T47D (cell line): ENCODE measurements at regions not wholly inside any gene's neighbourhood (a gene's known extent, or its start where the extent isn't known, plus 50 kb on each side); places are given as distances from the start of the nearest gene placed in this dataset.
"Not testable (repeated sequence)": the region's sequence is repeated elsewhere in the genome, so short reads cannot be mapped to it uniquely, and the experiment has no call there.

Experiments
- DNase-seq, 2 experiments: peaks; one replicate each; pipeline versions ENCODE4 v3.0.0 to v3.0.0-alpha.2; 2011 to 2012; ENCODE audit warnings: low read depth in 1 of 2, low spot score in 1 of 2
- JUND ChIP-seq: IDR thresholded peaks from 2 replicates; pipeline ENCODE4 v1.6.1; 2012; ENCODE audit warnings: low read depth
- in situ Hi-C: cut with HindIII; loops from 2 replicates; pipeline ENCODE4 v1.10.0; 2016; ENCODE audit warnings: low sequenced_read_pairs, low pct_unique_long_range_greater_than_20kb

DNA sequence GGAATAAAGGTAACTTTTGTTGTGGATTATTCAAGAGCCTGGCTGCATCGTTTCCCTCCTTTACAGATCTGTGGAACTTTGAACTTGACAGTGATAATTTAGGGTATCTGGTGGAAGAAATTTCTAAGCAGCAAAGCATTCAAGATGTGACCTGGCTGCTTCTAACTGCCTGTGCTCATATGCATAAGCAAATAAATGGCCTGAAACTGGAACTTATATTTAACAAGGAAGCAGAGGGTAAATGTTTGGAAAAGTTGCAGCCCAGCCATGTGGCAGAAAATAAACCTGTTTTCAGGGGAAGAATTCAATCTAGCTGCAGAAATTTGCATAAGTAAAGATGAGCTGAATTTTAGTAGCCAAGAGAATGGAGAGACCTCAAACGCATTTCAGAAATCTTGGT, 173.5 kb downstream of the C6orf118 start:
- no peak for TF ChIP-seq JUND
- no peak for DNase-seq
- in situ Hi-C loops, result no loop called here

DNA sequence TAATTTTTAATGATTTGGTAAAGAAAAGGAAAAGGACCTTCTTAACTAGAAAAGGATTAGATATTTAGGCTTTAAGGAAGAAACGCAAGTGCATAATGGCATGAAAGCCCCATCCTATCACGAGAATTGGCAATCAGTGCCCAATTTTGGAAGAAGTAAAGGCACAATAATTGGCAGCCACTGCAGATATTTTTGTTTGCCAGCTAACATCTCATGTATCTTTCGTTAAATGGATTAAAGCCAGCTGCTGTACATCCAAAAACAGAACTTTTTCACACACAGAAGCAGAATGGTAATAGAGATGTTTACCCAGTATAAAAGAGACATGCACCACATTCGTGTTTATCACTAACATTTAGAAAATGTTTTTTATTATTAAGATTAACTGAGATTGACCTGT, 180.3 kb downstream of the C6orf118 start:
- no peak for TF ChIP-seq JUND
- in situ Hi-C loops, result no loop called here
- no peak for DNase-seq

DNA sequence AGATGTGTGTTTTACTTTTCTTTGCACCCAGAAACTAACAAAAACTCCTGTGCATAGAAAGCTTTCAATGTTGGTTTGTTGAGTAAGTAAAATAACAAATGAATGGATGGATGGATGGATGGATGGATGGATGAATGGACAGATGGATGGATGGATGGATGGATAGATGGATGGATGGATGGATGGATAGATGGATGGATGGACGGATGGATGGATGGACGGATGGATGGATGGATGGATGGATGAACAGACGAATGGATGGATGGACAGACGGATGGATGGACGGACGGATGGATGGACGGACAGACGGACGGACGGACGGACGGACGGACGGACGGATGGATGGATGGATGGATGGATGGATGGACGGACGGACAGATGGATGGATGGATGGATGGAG, 181.7 kb downstream of the C6orf118 start:
- DNase-seq, in situ Hi-C loops: not testable (repeated sequence)

DNA sequence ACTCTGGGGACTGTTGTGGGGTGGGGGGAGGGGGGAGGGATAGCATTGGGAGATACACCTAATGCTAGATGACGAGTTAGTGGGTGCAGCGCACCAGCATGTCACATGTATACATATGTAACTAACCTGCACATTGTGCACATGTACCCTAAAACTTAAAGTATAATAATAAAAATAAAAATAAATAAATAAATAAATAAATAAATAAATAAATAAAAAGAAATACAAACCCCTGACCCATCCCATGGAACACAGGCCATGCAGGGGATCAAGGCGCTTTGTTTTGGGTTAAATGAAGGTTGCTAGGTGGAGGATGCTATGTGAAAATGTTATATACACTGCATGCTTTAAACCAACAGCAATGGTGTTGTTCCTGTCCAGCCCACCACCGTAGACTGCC, 184.7 kb downstream of the C6orf118 start:
- DNase-seq, in situ Hi-C loops: not testable (repeated sequence)

DNA sequence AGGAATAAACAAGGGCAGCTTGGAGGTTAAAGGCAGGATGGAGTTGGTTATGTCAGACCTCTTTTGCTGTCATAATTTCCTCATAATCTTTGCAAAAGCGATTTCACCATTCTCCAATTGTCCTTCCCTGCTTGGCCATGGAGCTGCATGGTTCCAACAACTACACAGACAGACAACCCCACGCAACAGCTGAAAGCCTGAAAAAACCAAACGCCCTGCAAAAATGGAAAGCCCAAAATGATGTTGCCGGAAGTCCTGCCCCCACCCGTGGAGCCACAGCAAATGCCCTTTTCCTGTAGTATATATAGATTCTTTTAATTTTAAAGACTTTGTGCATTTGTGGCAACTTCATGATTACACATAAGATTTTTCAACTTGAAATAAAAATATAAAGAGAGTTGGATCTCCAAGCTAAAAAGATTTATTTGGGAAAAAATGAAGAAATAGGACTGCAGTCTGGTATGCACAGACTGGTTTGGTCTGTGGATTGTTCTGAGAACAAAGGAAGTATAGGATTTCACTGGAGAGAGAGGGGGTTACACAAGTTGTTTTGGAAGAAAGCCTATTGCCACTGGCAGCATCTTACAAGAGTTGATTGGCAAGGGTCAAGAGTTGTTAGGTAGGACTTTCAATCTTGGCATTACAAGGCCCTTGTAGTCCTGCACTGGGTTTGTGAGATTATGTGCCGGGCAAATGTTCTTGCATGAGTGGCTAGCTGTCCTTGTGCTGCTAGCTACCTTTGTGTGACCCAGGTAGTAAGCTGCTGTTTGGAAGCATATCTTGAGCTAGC, 190.0 kb downstream of the C6orf118 start:
- in situ Hi-C loops, result no loop called here
- DNase-seq, result no peak
- TF ChIP-seq JUND, result no peak

DNA sequence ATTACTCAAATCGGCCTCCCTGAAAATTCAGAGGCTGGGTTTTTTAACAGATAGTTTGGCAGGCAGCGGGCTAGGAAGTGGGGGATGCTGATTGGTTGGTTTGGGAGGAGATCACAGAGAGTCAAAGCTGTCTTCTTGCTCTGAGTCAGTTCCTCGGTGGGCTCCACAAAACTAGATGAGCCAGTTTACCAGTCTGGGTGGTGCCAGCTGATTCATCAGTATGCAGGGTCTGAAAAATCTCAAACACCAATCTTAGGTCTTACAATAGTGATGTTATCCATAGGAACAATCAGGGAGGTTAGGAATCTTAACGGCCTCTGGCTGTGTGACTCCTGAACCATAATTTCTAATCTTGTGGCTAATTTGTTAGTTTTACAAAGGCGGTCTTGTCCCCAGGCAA, 190.7 kb downstream of the C6orf118 start:
- in situ Hi-C loops, result no loop called here
- DNase-seq, result no peak
- TF ChIP-seq JUND, result no peak

DNA sequence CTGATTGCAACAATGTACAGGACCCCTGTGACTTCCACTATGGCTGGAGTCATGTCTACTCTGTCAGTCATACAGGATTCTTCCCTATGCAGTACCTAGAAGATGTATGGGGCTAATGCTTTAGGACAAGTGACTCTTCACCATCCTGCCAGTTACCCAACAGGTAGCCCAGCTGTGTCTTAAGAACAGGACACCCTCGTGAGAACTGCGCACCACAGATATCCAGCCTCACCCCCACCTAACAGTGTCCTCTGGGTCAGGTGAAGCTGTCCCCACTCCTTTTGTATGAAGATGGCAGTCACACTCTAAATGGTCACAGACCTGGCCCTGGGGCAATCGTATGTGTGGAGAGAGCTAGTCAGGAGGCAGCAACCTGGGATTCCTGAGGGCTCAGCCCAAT, 191.6 kb downstream of the C6orf118 start:
- no peak for TF ChIP-seq JUND
- no peak for DNase-seq
- in situ Hi-C loops, result no loop called here

DNA sequence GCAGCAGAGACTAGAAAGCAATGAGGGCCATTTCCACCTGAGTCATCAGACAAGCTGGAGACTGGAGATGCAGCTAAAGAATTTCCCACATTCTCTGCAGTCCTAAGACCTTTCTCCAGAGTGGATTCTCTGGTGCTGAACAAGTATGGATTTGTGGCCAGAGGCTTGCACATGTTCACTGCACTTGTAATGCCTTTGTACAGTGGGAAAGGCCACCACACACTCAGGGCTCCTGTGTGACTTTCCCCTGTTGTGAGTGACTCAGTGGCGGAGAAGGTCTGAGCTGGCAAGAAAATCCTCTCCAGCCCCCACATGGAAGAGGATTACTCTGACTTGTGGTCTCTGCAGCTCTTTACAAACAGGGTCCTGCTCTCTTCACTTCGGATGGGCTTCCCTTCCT, 192.3 kb downstream of the C6orf118 start:
- in situ Hi-C loops, result no loop called here
- no peak for DNase-seq
- TF ChIP-seq JUND, result no peak

DNA sequence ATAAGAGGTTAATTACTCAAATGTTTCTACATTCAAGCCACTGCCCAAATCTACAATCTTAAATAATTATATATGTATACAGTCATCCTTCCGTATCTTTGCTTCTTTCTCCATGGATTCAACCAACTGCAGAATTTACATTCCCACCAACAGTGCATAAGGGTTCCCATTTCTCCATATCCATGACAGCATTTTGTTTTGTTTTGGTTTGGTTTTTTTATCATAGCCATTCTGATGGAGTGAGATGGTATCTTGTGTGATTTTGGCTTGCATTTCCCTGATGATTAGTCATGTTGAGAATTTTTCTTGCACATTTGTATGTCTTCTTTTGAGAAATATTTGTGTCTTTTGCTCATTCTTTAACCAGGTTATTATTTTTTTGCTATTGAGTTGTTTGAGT, 198.5 kb downstream of the C6orf118 start:
- TF ChIP-seq JUND, result no peak
- in situ Hi-C loops, result no loop called here
- DNase-seq, result no peak

DNA sequence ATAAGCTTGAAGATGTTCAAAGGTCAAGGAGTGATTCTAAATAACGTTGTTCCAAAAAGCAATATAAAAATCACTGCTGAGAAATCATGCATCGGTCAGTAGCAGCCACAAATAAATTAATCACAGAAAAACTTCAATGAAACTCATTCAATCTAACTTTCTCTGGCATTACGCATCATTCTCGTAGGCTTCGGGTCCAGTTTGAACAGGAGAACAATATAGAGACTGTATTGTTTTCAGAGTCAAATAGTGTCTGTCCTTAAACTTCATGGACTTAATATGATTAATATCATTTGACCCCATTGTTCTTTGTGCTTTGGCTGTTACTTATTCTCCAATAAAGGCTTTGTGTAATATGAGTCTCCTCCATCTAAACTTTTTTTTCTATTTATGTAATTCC, 200.4 kb downstream of the C6orf118 start:
- in situ Hi-C loops, result no loop called here
- no peak for DNase-seq
- TF ChIP-seq JUND, result no peak

DNA sequence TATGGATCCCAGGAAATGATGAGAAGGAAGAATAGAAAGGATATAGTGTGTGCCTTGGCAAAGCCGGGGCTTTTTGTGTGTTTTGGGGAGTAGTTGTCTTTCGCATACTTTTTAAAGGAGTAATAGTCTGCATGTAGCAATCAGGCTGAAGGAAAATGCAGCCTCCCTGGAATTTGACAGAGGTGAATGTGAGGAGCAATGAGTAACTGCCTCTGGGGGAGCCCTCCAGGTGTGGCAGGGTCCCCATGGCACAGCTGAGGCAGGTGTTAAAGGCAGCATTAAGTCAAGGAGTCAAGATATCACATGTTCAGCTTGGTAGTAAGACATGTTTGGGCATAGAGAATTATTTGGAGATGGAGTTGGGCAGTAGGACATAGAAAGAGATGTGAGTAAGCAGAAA, 203.1 kb downstream of the C6orf118 start:
- in situ Hi-C loops, result no loop called here
- no peak for TF ChIP-seq JUND
- no peak for DNase-seq

DNA sequence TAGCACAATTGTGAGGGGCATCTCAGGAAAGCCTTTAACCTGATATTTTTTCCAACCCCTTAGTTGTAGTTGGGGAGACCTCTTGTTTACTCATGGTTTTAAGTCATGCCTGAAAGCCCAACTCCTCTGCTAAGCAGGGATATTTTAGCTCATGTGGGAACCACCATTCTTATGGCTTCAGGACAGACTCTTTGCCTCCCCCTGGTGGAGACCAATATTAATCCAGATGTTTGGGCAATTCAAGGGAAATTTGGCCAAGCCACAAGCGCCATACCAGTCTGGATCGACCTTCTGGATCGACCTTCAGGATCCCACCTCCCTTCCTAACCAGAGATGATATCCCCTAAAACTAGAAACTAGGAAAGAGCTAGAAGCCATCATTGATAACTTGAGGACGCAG, 211.2 kb downstream of the C6orf118 start:
- no peak for DNase-seq
- no peak for TF ChIP-seq JUND

DNA sequence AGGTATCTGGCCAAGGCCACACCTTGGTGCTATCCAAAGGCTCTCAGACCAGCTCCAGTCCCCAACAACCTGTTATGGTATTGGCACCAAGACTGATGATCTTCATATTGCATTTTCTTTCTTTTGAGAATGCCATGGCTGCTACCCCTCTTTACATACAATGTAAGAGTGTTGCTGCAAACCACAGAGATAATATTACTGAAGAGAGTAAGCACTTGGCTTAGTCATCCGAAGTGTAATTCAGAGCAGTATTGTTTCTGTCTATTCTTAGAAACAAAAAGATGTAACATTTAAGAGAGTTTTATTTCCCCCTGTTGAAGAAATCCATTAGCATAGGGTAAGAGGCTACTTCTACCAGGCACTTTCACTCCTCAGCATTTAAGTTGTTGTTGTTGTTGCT, 212.5 kb downstream of the C6orf118 start:
- no peak for TF ChIP-seq JUND

More for the DNA sequence above, 211.2 kb downstream of the C6orf118 start:
- in situ Hi-C loops, result no loop called here

DNA sequence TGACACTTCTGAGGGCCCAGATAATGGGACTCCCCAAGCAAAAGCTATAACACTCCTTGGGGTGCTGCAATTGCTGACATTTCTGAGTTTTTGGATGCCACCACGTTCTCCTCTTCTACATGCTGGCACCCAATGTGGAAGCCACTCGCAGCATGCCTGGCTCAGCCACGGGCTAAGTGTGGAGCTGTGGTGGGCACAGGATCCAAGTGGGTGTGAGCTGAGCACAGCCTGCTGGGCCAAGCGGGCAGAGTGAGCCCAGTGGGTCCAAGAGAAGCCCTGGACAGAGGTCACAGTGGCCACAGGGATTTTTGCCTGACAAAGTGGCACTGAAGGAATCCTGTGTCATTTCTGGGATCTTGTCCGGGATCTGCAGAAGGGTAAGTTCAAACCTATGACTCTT, 213.2 kb downstream of the C6orf118 start:
- no peak for TF ChIP-seq JUND
- in situ Hi-C loops, result no loop called here
- no peak for DNase-seq

More for the DNA sequence above, 212.5 kb downstream of the C6orf118 start:
- in situ Hi-C loops, result no loop called here
- DNase-seq, result no peak
